ENCODE measurements at regions not wholly inside any gene's neighbourhood (a gene's known extent, or its start where the extent isn't known, plus 50 kb on each side); places are given as distances from the start of the nearest gene placed in this dataset.

GRCh38 chr4:136651932-136652331 lies 880.4 kb downstream of the PCDH18 start:
- DNase-seq = no peak

GRCh38 chr4:136651278-136651667 lies 881.0 kb downstream of the PCDH18 start:
- no peak for DNase-seq

- no peak for DNase-seq
These were observed 881.6 kb downstream of the PCDH18 start for GRCh38 chr4:136650541-136651277.

GRCh38 chr4:136644279-136644678 lies 888.0 kb downstream of the PCDH18 start:
- no peak for DNase-seq

GRCh38 chr4:136643416-136643815 lies 888.9 kb downstream of the PCDH18 start:
- no peak for DNase-seq

- no peak for DNase-seq
These were observed 895.1 kb downstream of the PCDH18 start for GRCh38 chr4:136637071-136637777.

GRCh38 chr4:136636155-136636554 lies 896.1 kb downstream of the PCDH18 start:
- no peak for DNase-seq

- DNase-seq = no peak
These were observed 898.2 kb downstream of the PCDH18 start for GRCh38 chr4:136634121-136634520.

- DNase-seq = no peak
These were observed 932.4 kb downstream of the PCDH18 start for GRCh38 chr4:136599890-136600289.

GRCh38 chr4:136590440-136590839 lies 941.9 kb downstream of the PCDH18 start:
- DNase-seq = no peak

- DNase-seq = no peak
These were observed 948.7 kb downstream of the PCDH18 start for GRCh38 chr4:136583567-136583966.

- no peak for DNase-seq
These were observed 951.2 kb downstream of the PCDH18 start for GRCh38 chr4:136581119-136581518.

GRCh38 chr4:136575146-136575545 lies 957.1 kb downstream of the PCDH18 start:
- no peak for DNase-seq

GRCh38 chr4:136573460-136573859 lies 958.8 kb downstream of the PCDH18 start:
- DNase-seq = no peak

GRCh38 chr4:136571315-136571714 lies 961.0 kb downstream of the PCDH18 start:
- DNase-seq = no peak

- DNase-seq = no peak
These were observed 969.5 kb downstream of the PCDH18 start for GRCh38 chr4:136562834-136563233.

GRCh38 chr4:136558940-136559494 lies 973.3 kb downstream of the PCDH18 start:
- no peak for DNase-seq

GRCh38 chr4:136557396-136557795 lies 974.9 kb downstream of the PCDH18 start:
- no peak for DNase-seq

GRCh38 chr4:136554033-136554432 lies 978.3 kb downstream of the PCDH18 start:
- DNase-seq = no peak

- DNase-seq = no peak
These were observed 980.5 kb downstream of the PCDH18 start for GRCh38 chr4:136551753-136552152.

- no peak for DNase-seq
These were observed 991.5 kb downstream of the PCDH18 start for GRCh38 chr4:136540747-136541146.

- DNase-seq = no peak
These were observed 1004.2 kb downstream of the PCDH18 start for GRCh38 chr4:136528131-136528530.

GRCh38 chr4:136526517-136526916 lies 1005.8 kb downstream of the PCDH18 start:
- DNase-seq = no peak

GRCh38 chr4:136524039-136524438 lies 1008.3 kb downstream of the PCDH18 start:
- DNase-seq = no peak

Data from occipital lobe (tissue), 1 donor.